Smooth muscle cell of the brain vasculature (primary cell): ENCODE measurements at regions not wholly inside any gene's neighbourhood (a gene's known extent, or its start where the extent isn't known, plus 50 kb on each side); places are given as distances from the start of the nearest gene placed in this dataset.
"Not testable (repeated sequence)": the region's sequence is repeated elsewhere in the genome, so short reads cannot be mapped to it uniquely, and the experiment has no call there.

Source experiments
- DNase-seq: peaks from one replicate; pipeline ENCODE4 v3.0.0-alpha.2; 2012; ENCODE audit warnings: low read depth, low spot score

- no peak for DNase-seq
Observed at GRCh38 chr2:142339261-142339660, 208.4 kb upstream of the LRP1B start.

- no peak for DNase-seq
Observed at GRCh38 chr2:142332196-142332595, 201.4 kb upstream of the LRP1B start.

- no peak for DNase-seq
Observed at GRCh38 chr2:142330458-142330857, 199.6 kb upstream of the LRP1B start.

- no peak for DNase-seq
Observed at GRCh38 chr2:142325870-142326269, 195.1 kb upstream of the LRP1B start.

- no peak for DNase-seq
Observed at GRCh38 chr2:142323206-142323605, 192.4 kb upstream of the LRP1B start.

GRCh38 chr2:142321706-142322280 lies 191.0 kb upstream of the LRP1B start:
- no peak for DNase-seq

GRCh38 chr2:142320067-142320466 lies 189.3 kb upstream of the LRP1B start:
- no peak for DNase-seq

- no peak for DNase-seq
Observed at GRCh38 chr2:142316049-142316448, 185.2 kb upstream of the LRP1B start.

GRCh38 chr2:142315346-142315745 lies 184.5 kb upstream of the LRP1B start:
- DNase-seq: no peak

- DNase-seq: no peak
Observed at GRCh38 chr2:142314164-142314563, 183.3 kb upstream of the LRP1B start.

- no peak for DNase-seq
Observed at GRCh38 chr2:142310530-142310929, 179.7 kb upstream of the LRP1B start.

- DNase-seq: no peak
Observed at GRCh38 chr2:142308744-142309143, 177.9 kb upstream of the LRP1B start.

- no peak for DNase-seq
Observed at GRCh38 chr2:142307616-142308115, 176.8 kb upstream of the LRP1B start.

GRCh38 chr2:142307086-142307485 lies 176.3 kb upstream of the LRP1B start:
- no peak for DNase-seq

GRCh38 chr2:142306131-142306530 lies 175.3 kb upstream of the LRP1B start:
- DNase-seq: no peak

GRCh38 chr2:142300517-142300916 lies 169.7 kb upstream of the LRP1B start:
- DNase-seq: no peak

GRCh38 chr2:142299021-142299420 lies 168.2 kb upstream of the LRP1B start:
- DNase-seq: no peak

GRCh38 chr2:142294225-142294624 lies 163.4 kb upstream of the LRP1B start:
- no peak for DNase-seq

GRCh38 chr2:142291969-142292368 lies 161.2 kb upstream of the LRP1B start:
- DNase-seq: no peak

GRCh38 chr2:142290931-142291330 lies 160.1 kb upstream of the LRP1B start:
- DNase-seq: peak; percentile 41

GRCh38 chr2:142286618-142287017 lies 155.8 kb upstream of the LRP1B start:
- DNase-seq: no peak

- no peak for DNase-seq
Observed at GRCh38 chr2:142285480-142285879, 154.7 kb upstream of the LRP1B start.

GRCh38 chr2:142284336-142284735 lies 153.5 kb upstream of the LRP1B start:
- not testable (repeated sequence) for DNase-seq

GRCh38 chr2:142280831-142281230 lies 150.0 kb upstream of the LRP1B start:
- DNase-seq: no peak
